NCI-H1694 (cell line): ENCODE measurements at regions not wholly inside any gene's neighbourhood (a gene's known extent, or its start where the extent isn't known, plus 50 kb on each side); places are given as distances from the start of the nearest gene placed in this dataset.
"Not testable (repeated sequence)": the region's sequence is repeated elsewhere in the genome, so short reads cannot be mapped to it uniquely, and the experiment has no call there.

ENCODE experiments used
- DNase-seq: peaks from one replicate; lab custom pipeline; 2025; lab: John Stamatoyannopoulos, UW

DNA sequence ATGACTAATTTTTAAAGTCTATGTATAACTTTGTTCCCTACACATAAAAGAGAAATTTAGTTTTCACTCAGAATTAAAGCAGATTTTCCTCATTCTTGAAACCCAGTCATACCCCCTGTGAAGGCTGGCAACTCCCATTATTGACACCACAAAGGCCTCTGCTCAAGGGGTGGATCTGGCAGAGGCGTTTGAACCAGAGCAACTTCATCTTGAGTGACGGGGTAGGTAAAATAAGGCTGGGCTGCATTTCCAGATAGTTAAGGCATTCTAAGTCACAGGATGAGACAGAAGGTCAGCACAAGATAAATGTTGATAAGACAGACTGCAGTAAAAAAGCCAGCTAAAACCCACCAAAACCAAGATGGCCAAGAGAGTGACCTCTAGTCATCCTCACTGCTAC is 177.2 kb upstream of the OR13F1 start:
- DNase-seq: no peak

DNA sequence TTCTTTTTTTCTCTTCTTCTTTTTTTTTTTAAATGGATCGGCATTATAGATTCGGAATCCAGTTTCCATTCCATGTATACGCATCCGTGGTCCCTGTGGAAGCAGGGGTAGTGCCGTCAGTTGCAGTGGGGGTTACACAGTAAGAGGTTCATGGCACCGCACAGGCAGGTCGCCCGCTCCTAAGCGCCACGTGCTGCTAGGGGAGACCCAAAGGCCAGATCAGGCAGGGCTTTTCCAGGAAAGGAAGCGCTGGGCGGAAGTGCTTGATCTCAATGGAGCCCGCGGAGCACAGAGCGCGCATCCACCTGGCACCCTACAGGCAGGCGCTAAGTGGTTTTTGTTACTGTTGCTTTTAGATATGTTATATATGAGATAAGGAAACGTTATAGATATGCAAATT is 174.8 kb upstream of the OR13F1 start:
- DNase-seq: no peak

DNA sequence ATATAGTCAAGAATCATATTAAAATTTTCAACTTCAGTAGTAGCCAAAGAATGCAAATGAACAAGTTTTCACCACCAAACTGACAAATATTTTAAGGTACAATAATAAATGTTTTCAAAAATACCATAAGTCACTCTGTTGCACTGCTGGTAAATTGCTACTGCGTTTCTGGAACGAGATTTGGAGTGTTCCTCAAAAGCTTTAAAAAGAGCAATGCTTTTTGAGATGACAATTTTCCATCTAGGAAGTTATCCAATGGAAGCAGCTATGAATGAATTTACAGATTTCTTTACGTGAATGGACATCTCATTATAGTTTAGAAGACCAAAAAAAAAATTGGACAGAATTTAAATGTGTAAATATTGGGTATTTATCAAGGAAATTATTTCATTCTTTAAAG is 173.2 kb upstream of the OR13F1 start:
- DNase-seq: no peak

DNA sequence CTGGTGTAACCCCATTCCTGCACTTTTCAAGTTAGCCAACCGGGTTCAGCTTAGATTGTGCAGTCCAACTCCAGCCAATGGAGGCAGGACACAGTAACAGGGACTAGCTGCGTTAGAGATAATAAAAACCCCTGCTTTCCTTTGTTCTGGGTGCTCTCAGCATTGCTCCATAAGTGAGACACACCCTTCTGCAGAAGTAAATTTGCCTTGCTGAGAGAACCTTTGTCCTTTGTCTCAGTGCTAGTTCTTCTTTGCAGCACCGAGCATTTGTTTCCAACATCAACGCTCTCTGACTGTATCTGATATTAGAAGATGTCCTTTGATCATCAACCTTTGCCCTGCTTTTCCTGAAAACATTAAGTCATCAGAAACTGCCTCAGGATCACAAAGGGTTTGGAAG is 169.5 kb upstream of the OR13F1 start:
- DNase-seq: no peak

DNA sequence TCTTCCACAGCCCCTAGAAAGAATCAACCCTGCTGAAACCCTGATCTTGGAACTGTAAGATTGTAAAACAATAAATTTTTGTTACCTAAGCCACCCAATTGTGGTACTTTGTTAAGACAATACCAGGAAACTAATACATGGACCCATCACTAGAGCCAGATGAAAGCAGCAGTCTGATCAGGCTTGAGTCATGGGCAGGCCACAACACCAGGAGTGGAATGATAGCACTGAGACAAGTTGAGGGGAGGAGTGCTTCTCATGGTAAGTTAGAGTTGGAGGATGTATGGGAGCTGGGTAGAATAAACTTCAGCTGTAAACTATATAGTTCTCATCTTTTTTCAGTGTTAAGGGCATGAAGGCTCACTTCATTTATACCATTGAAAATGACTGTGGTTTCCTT is 164.4 kb upstream of the OR13F1 start:
- no peak for DNase-seq

DNA sequence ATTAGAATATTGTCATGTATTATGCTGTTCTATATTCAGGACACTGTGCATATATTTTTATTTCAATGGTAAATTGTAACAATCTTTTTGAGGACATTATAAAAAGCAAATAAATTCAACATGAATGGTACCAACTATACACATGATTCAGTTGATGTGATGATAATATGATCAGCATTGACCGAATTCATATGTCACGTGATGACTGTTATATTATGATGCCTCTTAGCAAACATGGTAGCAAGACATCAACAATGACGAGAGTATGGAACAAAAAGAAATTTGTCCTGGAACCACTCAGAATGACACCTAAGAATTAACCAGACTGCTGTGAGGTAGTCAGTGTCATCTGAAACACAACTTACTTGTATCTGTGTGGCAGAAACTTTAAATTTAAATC is 161.5 kb upstream of the OR13F1 start:
- DNase-seq: no peak

DNA sequence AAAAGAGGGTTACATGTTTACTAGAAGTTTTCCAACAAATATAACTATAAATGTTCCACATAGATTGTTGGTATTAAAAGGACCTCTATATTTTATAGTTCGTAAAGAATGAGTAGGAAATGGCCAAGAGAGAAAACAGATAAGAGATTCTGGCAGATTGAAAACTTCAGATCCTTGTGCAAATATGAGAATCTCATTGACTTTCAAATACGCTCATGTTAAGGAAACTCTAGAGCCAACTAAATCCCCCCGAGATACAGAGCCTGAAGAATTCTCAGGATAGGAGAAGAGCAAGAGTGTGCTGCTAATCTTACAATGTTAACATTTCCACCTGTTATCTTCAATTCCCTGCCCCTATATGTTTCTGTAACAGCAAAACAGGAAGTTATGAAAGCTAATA is 159.0 kb upstream of the OR13F1 start:
- DNase-seq: no peak

DNA sequence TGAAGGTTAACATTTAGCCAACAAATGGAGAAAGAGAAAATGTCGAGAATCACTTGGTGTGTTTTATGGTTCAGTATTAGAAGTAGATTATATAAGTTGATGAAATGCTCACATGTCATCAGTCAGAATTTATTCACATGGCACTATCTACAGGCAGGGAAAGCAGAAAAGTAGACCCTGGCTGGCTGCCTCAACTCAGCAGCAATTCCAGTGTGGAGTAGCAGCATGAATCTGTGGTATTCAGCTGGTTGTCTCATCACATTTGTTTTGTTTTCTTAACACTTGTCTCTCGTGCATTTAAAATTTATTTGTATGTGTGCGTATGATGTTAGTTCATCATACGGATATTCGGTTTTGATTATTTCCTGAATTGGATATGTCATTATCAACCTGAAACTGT is 153.5 kb upstream of the OR13F1 start:
- DNase-seq: no peak

DNA sequence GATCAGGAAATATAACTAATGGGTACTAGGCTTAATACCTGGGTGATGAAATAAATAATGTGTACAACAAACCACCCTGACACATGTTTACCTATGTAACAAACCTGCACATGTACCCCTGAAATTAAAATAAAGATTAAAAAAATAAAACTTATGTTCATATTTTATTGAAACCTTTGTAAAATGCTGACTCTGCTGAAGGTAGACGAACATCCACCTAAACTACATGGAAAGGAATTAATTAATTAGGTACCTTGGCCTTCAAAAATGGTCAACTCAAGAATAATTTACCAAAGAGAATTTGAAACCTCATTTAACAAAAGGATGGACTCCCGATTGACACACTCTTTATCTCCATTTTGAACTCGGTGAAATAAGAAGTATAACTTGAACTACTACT is 152.3 kb upstream of the OR13F1 start:
- DNase-seq: no peak

DNA sequence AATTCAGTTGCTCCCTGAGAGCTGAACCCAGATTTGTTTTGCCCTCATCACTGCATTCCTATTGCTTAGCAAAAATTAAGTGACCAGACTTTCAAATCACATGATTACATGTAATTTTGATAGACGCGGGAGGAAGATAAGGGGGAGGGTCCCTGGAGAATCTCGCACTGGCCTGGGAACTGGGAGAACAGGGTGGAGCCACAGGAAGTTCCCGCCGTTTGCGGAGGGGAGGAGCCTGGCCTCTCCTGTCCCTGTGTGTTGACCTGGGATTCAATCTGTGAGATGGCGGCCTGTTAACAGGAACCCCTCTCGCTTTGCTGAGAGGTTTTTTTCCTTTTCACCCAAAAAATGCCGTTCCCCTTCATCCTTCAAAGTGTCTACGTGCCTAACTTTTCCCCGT is 142.9 kb upstream of the OR13F1 start:
- no peak for DNase-seq

DNA sequence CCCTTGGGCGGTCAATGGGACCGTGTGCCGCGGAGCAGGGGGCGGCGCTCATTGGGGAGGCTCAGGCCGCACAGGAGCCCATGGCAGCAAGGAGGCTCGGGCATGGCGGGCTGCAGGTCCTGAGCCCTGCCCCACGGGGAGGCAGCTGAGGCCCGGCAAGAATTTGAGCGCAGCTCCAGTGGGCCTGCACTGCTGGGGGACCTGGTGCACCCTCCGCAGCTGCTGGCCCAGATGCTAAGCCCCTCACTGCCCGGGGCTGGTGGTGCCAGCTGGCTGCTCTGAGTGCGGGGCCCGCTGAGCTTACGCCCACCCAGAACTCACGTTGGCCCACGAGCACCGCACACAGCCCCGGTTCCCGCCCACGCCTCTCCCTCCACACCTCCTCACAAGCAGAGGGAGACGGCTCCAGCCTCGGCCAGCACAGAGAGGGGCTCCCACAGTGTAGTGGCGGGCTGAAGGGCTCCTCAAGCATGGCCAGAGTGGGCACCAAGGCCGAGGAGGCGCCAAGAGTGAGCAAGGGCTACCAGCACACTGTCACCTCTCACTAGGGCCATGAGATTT is 141.1 kb upstream of the OR13F1 start:
- no peak for DNase-seq

DNA sequence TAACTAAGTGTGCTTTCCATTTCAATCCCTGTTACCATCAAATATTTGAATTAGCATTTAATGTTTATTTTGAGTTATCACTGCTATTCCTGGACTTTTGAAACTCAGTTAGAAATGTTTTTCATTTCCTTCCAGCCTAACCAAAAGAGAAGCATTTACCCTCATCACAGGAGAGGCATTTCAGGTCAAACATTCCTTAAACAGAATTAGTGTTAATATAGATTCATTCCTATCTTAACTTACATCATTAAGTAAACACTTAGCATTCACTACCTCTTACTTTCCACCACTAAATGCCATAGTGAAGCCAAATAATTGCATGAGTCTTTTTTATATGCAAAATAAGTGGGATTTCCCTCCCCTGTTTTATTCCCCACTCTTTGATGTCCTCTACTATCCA is 136.6 kb upstream of the OR13F1 start:
- DNase-seq: no peak

DNA sequence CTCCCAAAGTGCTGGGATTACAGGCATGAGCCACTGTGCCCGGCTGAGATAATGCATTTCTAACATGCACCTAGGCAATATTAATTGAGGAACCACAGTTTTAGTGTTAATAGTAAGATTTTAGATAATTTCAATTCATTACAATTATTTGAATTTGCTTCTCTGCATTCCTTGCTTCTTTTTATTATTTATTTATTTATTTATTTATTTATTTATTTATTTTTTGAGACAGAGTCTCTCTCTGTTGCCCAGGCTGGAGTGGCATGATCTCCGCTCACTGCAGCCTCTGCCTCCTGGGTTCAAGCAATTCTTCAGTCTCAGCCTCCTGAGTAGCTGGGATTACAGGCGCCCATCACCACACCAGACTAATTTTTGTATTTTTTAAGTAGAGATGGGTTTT is 135.7 kb upstream of the OR13F1 start:
- DNase-seq: not testable (repeated sequence)

DNA sequence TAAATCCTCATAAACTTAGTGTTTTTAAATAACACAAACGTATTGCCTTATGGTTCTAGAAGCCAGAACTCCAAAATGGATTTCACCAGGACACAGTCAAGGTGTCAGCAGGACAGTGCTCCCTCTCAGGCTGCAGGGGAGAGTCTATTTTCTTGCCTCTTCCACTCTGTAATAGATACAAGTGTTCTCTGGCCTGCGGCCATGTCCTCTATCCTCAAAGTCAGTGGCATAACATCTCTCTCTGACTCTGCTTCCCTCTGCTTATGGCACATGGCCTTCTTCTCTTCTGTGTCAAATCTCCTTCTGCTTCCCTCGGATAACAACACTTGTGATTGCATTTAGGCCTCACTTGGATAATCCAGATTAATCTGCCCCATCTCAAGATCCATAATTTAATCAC is 129.4 kb upstream of the OR13F1 start:
- no peak for DNase-seq

DNA sequence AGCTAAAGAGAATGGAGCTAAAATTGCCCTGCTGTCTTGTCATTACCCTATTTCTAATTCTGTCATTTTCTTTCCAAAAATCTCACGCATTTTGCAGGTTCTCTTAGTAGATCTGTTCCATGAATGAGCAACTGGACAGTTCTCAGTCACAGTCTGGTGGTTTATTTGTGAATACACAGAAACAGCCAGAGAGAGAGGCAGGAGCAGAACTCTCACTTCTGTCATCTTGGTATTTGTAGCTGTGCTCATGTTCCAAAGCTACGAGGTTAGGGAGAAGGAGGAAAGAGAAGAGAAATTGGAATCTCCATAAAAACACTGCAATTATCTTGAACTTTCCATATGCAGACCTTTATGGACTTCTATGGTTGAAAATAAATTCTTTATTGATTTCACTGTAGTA is 118.0 kb upstream of the OR13F1 start:
- DNase-seq: no peak

DNA sequence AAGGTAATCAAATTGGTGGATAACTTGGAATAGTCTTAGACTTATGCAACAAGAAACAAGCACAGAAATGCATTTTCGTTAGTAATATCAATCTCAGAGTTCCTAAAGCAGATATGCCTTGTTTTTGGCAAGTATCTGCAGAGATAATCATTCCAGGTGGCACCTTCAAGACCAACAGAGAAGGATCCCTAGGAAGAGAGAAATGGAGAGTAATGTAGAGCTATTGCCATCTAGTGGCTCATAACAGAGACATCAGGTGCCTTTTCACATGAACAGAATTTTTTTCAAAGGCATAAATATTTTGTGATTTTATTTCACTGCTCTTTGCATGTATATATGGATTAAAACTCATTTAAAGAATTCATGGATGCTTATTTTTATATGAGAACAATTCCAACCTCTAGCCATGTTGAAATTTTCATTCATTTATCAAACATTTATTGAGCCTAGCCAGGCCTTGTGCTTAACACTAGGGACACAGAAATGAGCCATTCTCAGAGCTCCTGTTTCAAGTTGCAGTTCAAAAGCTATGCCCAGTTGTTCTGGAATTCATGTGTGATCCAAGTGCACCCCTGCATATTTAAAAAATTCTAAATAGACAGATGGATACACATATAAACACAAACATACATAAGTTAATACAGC is 117.5 kb upstream of the OR13F1 start:
- DNase-seq: peak; percentile 40

DNA sequence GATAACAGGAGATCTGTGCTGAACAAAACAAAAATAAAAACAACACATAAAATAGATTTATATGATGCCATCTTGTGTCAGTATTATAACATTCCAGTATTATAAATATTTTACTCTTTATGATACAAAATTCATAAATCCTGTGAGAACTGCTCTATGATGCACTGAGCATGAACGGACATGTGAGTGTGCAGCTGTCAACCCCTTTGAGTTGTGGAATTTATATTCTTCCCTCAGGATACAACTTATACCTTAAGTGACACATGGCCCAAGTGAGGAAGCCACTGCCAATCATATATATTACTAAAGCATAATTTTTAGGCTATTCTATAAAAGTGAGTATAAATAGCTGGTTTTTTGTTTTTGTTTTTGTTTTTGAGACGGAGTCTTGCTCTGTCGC is 116.0 kb upstream of the OR13F1 start:
- no peak for DNase-seq

DNA sequence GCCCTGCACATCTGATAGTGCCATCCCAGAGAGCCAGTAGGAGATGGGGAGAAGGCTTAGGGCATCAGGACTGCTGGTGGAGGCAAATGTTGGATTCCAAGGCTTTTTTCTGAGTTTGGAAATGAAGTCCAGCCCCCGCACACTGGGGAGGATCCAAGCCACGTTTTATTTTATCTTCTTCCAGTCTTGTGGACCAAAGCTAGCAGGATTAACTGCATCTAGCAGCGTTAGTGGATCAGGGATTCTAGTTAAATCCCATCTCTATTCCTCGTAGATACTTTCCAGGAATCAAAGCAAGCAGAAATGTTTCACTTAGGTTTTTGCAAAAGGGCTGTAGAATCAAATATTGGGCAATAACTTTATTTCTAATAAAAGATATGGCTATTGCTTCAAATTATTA is 114.7 kb upstream of the OR13F1 start:
- no peak for DNase-seq

DNA sequence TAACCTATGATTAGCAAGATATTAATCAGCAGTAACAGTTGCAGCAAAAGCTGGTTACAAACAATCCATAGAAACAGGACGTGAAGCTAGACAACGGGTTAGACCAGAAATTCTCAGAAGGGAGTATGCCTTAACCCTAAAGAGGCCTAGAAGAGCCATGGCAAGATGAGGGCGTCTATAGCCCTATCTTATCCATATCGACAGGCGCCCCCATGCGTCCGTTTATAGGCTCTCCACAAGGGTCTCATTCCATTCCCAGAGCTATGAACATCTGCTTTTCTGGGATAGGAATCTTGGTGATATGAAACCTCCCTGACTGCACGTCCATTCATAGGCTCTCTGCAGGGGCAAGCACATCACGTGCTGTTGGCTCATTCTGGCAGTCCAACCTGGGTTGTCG is 109.2 kb upstream of the OR13F1 start:
- not testable (repeated sequence) for DNase-seq

DNA sequence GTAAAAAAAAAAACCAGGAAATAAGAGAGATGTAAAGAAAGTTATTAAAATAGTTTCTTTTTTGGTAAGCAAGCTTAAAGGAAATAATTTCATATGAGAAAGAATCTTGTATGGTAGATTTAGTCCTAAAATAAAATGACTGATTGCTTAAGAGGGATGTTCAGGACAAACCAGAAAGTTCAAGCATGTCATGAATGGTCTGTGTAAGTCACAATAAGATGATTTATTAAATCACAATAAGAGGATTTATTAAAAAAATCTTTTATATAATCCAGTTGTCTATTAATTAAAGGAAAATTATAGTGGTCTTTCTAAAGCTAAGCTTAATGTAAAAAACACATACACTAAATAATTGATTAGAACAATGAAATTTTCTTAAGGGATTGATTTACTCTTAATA is 91.8 kb upstream of the OR13F1 start:
- DNase-seq: no peak

DNA sequence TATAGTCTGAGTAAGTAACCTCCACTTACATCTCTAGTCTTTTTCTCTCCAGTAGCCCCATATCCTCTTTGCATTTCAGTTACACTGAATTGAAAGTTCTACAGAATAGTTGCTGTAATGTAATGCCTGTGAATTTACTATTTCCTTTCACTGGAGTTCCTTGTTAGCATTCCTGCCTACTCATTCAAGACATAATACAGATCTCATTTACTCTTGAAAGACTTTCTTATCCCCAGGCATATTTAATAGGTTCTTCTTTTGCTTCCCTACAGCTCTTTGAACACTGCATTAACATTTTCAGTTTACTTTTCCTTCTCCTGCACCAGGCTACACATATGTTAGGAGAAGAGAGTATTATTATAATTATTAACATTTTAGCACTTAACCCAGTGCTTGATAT is 87.6 kb upstream of the OR13F1 start:
- DNase-seq: no peak

DNA sequence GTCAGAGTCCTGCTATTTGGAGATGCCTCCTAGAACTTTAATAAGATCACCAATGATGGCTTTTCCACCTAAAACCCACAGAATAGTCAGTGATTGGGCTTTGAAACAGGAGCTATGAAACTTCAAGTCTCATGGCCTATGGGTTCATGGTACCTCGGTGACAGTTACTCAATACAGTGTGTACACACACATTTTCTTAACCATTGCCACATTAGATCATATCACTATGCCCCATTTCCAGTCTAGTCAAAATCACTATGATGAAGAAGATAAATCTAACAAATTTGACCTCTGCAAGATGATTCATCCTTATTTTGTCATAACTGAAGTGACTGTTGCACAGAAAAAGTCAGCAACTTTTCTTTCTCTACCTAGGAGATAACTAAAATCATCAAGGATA is 86.8 kb upstream of the OR13F1 start:
- DNase-seq: no peak

DNA sequence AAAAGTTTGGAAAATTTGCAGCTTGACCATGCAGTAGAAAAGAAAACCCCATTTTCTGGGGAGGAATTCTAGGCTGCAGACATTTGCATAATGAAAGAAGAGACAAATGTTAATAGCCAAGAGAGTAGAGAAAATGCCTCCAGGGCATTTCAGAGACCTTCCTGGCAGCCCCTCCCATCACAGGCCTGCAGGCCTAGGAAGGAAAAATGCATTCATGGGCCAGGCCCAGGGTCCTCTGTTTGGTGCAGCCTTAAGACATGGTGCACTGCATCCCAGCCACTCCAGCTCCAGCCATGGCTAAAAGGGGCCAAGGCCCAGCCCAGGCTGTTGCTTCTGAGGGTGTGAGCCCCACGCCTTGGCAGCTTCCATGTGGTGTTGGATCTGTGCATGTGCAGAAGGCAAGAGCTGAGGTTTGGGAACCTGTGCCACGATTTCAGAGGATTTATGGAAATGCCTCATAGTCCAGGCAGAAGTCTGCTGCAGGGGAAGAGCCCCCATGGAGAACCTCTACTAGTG is 75.0 kb upstream of the OR13F1 start:
- DNase-seq: no peak

DNA sequence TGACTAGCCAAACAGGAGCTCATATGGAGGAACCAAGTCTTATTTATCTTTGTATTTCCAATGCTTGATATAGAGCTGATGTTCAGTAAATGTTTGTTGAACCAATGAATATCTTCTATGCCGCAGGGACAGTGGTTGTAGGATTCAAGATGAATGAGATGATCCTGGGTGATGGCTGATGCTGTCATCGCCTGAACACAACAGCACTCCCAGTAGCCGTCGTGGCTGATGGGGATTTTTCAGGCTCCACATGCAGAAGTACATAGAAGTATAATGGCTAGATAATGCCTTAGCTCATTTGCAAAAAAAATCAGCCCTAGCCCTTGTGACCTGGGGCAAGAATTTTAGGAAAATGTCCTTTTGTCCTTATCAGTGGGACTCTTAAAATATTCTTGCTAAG is 69.0 kb upstream of the OR13F1 start:
- DNase-seq: no peak
